Spinal cord (tissue), 9 donors: ENCODE measurements at regions not wholly inside any gene's neighbourhood (a gene's known extent, or its start where the extent isn't known, plus 50 kb on each side); places are given as distances from the start of the nearest gene placed in this dataset.
"Not testable (repeated sequence)": the region's sequence is repeated elsewhere in the genome, so short reads cannot be mapped to it uniquely, and the experiment has no call there.

Source experiments
- DNase-seq, 6 donors: peaks; one replicate each; pipeline versions ENCODE4 v3.0.0 to v3.0.0-alpha.2; 2013 to 2015; ENCODE audit warnings: low spot score in 6 of 6, low read depth in 4 of 6
- H3K27ac ChIP-seq: one replicate; pipeline ENCODE4 v1.5.1; 2013; ENCODE audit warnings: low read depth, low read length, control low read depth
- H3K27me3 ChIP-seq: one replicate; pipeline ENCODE4 v1.6.1; 2013; ENCODE audit warnings: low read length; ENCODE audit not compliant: control insufficient read depth, insufficient read depth
- H3K36me3 ChIP-seq: one replicate; pipeline ENCODE4 v1.6.1; 2013; ENCODE audit warnings: low read length; ENCODE audit not compliant: control insufficient read depth, insufficient read depth
- H3K4me1 ChIP-seq: one replicate; pipeline ENCODE4 v1.6.1; 2013; ENCODE audit warnings: low read length; ENCODE audit not compliant: control insufficient read depth, insufficient read depth
- H3K4me3 ChIP-seq: one replicate; pipeline ENCODE4 v1.5.1; 2013; ENCODE audit warnings: low read depth, low read length, control low read depth
- H3K9me3 ChIP-seq: one replicate; pipeline ENCODE4 v1.6.1; 2013; ENCODE audit warnings: low read length; ENCODE audit not compliant: control insufficient read depth, insufficient read depth
- WGBS: methylation state at CpG from one replicate; pipeline ENCODE4 v1.1.5; 2013; ENCODE audit warnings: missing lambda C conversion rate; ENCODE audit not compliant: insufficient coverage; 5-methylcytosine and 5-hydroxymethylcytosine counted together
- donor health status: healthy.

DNA sequence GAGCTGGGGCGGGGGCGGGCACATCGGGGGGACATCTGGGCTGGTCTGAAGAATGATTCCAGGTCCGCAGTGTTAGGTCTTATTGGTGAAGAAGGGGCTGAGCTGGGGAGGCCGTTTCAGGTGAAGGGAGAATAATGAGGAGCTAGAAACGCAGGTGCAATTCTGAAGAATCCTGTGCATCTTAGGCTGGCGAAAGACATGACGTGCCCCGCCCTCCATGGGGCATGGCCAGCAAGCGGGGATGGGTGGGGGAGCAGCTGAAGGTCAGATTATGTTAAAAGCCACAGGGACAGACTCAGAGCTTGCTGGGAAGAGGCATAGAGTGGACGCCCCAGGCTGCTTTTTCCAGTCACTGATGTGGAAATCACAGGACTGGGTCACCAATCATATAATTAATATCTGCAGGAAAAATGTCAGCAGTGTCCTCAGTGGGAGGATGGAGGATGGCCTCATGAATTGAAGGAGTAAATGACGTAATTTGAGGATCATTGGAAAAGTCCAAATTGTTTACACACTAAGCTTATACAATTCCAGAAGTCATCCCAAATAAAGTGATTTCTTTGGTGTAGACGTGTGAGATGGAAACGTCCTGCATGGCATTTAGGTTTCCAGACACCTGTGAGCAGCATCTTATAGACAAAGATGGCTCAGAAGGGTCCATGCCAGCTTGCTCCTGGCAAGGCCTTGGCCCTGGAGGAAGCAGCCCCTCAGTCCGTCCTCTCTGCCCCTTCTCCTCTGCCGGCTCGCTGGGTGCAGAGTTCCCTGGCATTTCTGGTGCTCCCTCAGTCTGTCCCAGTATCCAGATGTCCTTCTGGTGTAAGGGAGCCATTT is 109.6 kb upstream of the FRMD1 start:
- no peaks in the 10 kb centered on the region for H3K9me3 ChIP-seq
- peaks cover 10% of the 10 kb centered on the region for H3K4me1 ChIP-seq
- H3K27me3 ChIP-seq: no peaks in the 10 kb centered on the region
- H3K4me3 ChIP-seq: no peak overlapping the region
- no peak overlapping the region for H3K27ac ChIP-seq
- 87% methylated on average over 15 of the region's 17 CpGs for WGBS
- no peaks in the 10 kb centered on the region for H3K36me3 ChIP-seq
- no peak for DNase-seq

DNA sequence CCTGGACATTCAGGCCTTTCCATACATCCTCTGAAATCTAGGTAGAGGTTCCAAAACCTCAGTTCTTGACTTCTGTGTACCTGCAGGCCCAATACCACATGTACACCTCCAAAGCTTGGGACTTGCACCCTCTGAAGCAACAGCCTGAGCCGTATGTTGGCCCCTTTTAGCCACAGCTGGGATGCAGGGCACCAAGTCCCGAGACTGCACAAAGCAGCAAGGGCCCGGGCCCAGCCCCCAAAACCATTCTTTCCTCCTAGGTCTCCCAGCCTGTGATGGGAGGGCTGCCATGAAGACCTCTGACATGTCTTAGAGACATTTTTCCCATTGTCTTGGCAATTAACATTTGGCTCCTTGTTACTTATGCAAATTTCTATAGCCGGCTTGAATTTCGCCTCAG is 107.4 kb upstream of the FRMD1 start:
- WGBS: 78% methylated on average over 5 of the region's 5 CpGs
- Histone ChIP-seq H3K4me1 (no peaks in the 10 kb centered on the region), H3K9me3 (no peaks in the 10 kb centered on the region), H3K4me3 (no peak overlapping the region), H3K36me3 (no peaks in the 10 kb centered on the region), H3K27me3 (no peaks in the 10 kb centered on the region), H3K27ac (no peak overlapping the region)
- DNase-seq: no peak

GRCh38 chr6:168186018-168186417 is 107.0 kb upstream of the FRMD1 start:
- not testable (repeated sequence) for H3K9me3 ChIP-seq, H3K4me3 ChIP-seq, H3K36me3 ChIP-seq, H3K4me1 ChIP-seq, H3K27me3 ChIP-seq, H3K27ac ChIP-seq, DNase-seq
- WGBS: 100% methylated on average over 1 of the region's 1 CpG

DNA sequence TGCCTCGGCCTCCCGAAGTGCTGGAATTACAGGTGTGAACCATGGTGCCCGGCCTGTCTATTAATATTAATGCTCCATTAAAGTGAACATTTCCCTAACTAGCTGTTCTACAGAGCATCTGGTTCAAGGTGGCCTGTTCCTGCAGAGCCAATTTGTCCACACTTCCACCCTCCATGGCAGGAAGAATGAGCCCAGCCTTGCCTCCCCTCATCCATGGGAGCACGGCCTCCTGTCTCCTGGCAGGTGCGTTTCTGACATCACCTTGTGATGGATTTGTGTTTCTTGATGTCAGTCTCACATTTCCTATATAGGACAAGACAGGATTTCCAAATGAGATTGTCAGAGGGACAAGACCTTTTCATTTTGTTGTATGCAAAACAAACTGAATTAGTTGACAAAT is 105.7 kb upstream of the FRMD1 start:
- no peaks in the 10 kb centered on the region for H3K27me3 ChIP-seq
- WGBS: 100% methylated on average over 2 of the region's 5 CpGs
- H3K9me3 ChIP-seq: no peaks in the 10 kb centered on the region
- no peaks in the 10 kb centered on the region for H3K4me1 ChIP-seq
- H3K36me3 ChIP-seq: no peaks in the 10 kb centered on the region
- no peak for DNase-seq
- no peak overlapping the region for H3K4me3 ChIP-seq
- no peak overlapping the region for H3K27ac ChIP-seq

GRCh38 chr6:168183613-168183970 is 104.6 kb upstream of the FRMD1 start:
- Histone ChIP-seq H3K4me3 (no peak overlapping the region), H3K4me1 (peaks cover 5% of the 10 kb centered on the region), H3K27ac (no peak overlapping the region), H3K36me3 (no peaks in the 10 kb centered on the region), H3K9me3 (no peaks in the 10 kb centered on the region), H3K27me3 (no peaks in the 10 kb centered on the region)
- WGBS: 70% methylated on average over 1 of the region's 6 CpGs
- DNase-seq: no peak

DNA sequence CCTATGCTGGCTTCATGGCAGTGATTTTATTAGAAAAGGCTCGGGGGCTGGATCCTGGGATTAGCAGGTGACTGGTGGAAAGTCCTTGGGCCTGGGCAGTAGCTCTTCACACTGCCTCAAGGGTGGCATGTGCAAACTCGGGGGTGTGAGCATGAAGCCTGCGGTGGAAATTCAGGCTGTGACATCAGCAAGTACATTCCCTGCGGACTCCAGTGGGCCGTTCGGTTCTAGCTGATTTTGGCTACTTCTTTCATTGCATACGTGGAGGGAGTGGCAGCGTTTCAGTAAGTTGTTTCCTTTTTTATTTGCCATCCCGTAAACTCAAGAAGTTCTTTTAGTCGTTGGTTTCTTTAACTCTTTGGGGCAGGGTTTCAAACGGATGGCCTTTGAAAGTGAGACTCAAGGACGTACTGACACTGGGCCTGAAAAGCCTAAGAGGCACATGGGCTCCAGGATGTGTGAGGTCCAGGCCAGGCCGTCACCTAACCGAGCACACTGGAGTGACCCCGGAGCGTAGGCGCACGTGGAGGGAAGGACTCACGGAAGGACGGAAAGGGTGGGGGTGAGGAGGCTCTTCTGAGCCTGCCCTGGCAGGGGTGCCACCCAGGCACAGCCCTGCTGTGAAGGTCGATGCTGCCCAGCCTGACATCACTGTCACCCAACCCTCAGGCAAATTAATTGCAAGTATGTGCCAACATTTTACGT is 104.0 kb upstream of the FRMD1 start:
- Histone ChIP-seq H3K4me1 (peaks cover 5% of the 10 kb centered on the region), H3K4me3 (no peak overlapping the region), H3K27ac (no peak overlapping the region), H3K9me3 (no peaks in the 10 kb centered on the region), H3K27me3 (no peaks in the 10 kb centered on the region), H3K36me3 (no peaks in the 10 kb centered on the region)
- 91% methylated on average over 20 of the region's 22 CpGs for WGBS
- DNase-seq: no peak

- no peaks in the 10 kb centered on the region for H3K27me3 ChIP-seq
- DNase-seq: no peak
- H3K27ac ChIP-seq: no peak overlapping the region
- 65% methylated on average over 4 of the region's 8 CpGs for WGBS
- H3K36me3 ChIP-seq: no peaks in the 10 kb centered on the region
- peaks cover 5% of the 10 kb centered on the region for H3K4me1 ChIP-seq
- H3K4me3 ChIP-seq: no peak overlapping the region
- no peaks in the 10 kb centered on the region for H3K9me3 ChIP-seq
Measured at GRCh38 chr6:168182366-168182765, 103.4 kb upstream of the FRMD1 start.

DNA sequence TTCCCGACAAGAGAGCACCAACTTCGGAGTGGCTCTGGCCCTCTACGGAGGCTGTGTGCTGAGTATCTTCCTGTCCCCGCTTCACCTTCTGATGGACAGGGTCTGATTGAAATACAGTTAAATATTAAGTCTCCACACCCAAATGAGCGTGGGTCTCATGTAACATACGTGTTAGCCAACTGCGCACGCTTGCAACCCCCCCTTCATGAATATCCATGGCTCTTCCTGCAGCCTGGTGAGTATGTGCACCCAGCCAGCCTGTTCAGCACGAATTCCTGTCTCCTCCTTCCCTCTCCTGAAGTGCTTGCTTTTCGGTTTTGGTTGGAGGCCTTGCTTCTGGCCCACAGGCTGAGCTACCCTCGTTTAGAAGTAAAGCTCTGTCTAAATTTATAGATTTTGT is 102.9 kb upstream of the FRMD1 start:
- no peaks in the 10 kb centered on the region for H3K9me3 ChIP-seq
- no peak for DNase-seq
- H3K27ac ChIP-seq: no peak overlapping the region
- H3K4me1 ChIP-seq: peaks cover 5% of the 10 kb centered on the region
- no peaks in the 10 kb centered on the region for H3K36me3 ChIP-seq
- no peak overlapping the region for H3K4me3 ChIP-seq
- 93% methylated on average over 7 of the region's 11 CpGs for WGBS
- no peaks in the 10 kb centered on the region for H3K27me3 ChIP-seq

DNA sequence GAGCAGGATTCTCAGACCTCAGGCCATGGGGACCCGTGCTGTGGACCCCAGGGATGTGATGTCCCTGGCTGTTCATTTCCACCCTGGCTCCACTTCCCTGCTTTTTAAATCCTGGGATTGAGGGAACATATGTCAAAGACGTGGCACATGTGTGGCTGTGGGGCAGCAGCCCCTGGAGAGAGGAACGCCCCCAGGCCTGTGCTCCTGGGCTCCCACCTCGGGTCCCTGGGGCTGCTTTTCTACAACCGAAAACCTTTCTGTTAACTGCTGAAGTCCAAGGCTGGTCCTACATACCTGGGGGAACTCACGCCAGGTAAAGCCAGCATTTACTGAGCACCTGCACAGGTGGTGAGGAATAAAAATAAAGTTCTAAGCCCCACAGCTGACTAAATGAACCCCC is 102.3 kb upstream of the FRMD1 start:
- Histone ChIP-seq H3K4me3 (no peak overlapping the region), H3K27me3 (no peaks in the 10 kb centered on the region), H3K27ac (no peak overlapping the region), H3K9me3 (no peaks in the 10 kb centered on the region), H3K36me3 (no peaks in the 10 kb centered on the region), H3K4me1 (peaks cover 5% of the 10 kb centered on the region)
- DNase-seq: no peak
- WGBS: 92% methylated on average over 5 of the region's 6 CpGs

DNA sequence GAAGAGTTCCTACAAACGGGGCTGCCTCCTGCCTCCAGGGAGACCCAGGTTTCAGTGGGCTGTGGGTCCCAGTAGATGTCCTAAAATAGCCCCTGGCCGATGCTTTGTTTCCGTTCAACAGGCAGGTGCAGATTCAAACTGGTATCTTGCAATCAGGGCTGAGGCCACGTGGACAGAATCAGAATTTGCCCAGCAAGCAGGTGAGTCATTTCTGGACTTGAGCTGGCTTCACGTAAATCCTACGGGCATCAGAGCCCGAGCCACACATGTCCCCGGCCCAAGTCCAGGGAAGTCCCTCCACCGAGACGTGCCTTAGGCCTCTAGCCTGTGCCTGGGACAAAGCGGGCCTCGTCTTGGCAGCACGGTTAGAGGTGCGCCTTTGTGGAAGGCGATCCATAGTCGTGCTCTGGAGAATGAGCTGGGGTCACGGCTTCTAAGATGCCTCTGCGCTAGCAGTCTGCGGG is 101.6 kb upstream of the FRMD1 start:
- WGBS: 74% methylated on average over 19 of the region's 19 CpGs
- no peak for DNase-seq
- Histone ChIP-seq H3K9me3 (no peaks in the 10 kb centered on the region), H3K4me1 (peaks cover 5% of the 10 kb centered on the region), H3K36me3 (no peaks in the 10 kb centered on the region), H3K27ac (no peak overlapping the region), H3K27me3 (no peaks in the 10 kb centered on the region), H3K4me3 (no peak overlapping the region)
